Right renal pelvis (tissue), 4 donors: ENCODE measurements at regions not wholly inside any gene's neighbourhood (a gene's known extent, or its start where the extent isn't known, plus 50 kb on each side); places are given as distances from the start of the nearest gene placed in this dataset.
A peak's percentile ranks its signal among the peaks of the same experiment; 100 is the strongest.

Source experiments
- DNase-seq, 4 donors: peaks; one replicate each; pipeline ENCODE4 v3.0.0-alpha.2; 2013; ENCODE audit warnings: low read depth in 4 of 4, low spot score in 3 of 4, missing footprints in 1 of 4

DNA sequence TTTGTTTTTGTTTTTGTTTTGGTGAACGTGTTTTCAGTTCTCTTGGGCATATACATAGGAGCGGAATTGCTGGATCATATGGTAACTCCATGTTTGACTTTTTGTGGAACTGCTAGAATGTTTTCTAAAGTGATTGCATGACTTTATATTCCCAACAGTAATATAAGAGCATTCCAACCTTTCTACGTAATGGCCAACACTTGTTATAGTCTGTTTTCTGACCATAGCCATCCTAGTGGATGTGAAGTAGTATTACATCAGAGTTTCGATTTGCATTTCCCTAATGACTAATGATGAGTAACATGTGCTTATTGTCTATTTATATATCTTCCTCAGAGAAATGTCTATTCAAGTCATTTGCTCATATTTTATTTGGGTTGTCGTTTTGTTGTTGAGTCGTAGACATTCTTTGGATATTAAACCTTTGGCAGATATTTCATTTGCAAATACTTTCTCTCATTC lies 268.7 kb downstream of the AEBP2 start:
- DNase-seq, result no peak

DNA sequence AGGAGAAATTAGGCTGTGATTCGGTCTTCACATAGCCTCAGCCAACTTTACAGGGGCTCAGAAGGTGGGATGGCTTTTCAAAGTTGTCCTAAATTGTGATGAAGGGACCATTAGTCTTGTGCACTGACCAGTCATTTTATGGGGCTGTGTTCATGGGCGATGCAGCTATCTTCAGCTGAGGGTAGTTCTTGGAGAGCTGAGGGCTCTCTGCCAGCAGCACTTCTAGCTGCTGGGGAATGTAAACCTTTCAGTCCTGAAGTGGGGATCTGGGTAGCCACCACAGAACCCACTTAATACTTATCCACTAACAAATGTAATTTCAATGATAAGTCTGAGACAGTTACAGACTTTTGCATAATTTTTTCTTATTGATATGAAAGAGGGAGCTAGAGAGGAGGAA lies 270.6 kb downstream of the AEBP2 start:
- DNase-seq, result no peak

- peak in 2 of 4 donors; percentile 20 to 52 for DNase-seq
These were observed 271.8 kb downstream of the AEBP2 start for GRCh38 chr12:19710811-19711793.

GRCh38 chr12:19712041-19712440 lies 272.7 kb downstream of the AEBP2 start:
- DNase-seq, result no peak

DNA sequence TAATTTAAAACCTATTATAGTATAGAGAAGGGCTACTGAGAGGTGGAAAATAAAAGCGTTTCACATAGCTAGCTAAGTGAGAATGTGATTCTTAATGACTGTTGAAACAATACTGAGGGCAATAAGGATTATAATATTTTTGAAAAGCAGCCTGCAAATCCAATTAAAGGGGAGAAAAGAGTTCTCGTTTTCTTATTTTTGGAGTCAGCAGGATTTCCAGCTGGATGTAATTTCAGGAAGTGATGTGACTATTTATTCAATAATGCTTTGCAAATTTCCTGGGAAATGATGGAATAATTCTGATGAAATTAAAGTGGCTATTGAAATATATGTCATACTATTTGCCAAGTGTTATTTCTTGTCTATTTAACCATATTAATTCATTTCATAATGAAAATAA lies 279.1 kb downstream of the AEBP2 start:
- no peak for DNase-seq

GRCh38 chr12:19719672-19720071 lies 280.4 kb downstream of the AEBP2 start:
- no peak for DNase-seq

DNA sequence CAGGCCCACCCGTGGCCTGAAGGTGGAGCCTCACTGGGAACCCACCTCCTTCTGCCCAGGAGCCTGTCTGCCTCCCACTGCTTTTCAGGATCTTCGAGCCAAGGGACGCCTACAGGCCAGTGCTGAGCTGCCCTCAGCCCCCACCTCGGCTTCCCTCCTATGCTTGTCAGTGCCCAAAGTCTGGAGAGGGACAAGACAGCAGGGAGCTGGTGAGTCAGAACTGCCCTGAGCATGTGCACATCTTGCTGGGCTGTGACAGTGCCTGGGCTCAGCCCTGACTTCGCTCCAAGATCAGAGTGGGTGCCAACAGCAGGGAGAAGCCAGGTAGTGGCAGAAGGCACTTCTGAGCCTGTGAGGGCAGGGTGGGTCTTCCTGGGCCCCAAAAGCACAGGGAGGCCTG lies 286.8 kb downstream of the AEBP2 start:
- DNase-seq, result no peak

DNA sequence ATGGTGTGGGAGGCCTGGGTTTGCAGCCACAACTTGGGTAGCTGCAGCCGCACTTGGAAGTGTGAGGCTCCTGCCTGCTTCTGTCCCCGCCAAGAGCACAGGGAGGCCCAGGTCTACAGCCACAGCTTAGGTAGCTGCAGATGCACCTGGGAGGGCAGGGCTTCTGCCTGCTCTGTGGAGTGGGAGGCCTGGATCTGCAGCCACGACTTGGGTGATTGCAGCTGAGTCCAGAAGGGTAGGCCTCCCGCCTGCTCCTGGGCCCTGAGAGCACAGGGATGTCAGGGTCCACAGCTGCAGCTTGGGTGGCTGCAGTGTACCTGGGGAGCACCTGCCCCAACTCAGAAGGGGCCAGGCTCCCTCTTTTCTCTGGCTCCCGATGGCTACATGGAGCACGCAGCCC lies 287.3 kb downstream of the AEBP2 start:
- DNase-seq, result no peak

GRCh38 chr12:19737019-19737418 lies 297.7 kb downstream of the AEBP2 start:
- no peak for DNase-seq

DNA sequence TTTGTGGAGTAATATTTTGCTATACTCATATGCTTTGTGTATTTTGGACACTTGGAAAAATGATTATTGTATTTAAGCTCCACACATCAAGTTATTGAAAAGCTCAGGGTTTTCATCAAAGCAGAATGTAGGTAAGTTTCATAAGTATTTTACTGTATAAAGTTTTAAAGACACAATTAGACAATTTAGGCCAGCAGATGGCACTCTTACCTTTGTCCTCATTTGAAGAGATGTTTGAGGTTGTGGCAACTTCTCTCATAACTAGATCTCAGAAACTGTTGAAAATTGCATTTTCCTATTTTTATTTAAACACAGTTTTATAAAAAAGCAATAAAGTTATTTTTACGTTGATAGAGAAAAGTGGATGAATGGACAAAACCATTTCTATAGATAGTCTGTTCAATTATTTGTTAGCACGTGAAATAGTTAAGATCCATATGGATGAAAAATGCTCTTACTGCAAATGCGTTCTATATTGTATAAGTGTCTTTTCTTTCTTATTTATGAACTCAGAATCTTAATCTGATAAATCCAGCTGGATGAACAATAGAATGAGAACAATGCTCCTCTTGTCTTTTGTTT lies 300.0 kb downstream of the AEBP2 start:
- peak; percentile 48 to 64 (median 56) for DNase-seq

GRCh38 chr12:19740472-19741131 lies 301.3 kb downstream of the AEBP2 start:
- DNase-seq, result no peak

- no peak for DNase-seq
These were observed 301.8 kb downstream of the AEBP2 start for GRCh38 chr12:19741132-19741489.

DNA sequence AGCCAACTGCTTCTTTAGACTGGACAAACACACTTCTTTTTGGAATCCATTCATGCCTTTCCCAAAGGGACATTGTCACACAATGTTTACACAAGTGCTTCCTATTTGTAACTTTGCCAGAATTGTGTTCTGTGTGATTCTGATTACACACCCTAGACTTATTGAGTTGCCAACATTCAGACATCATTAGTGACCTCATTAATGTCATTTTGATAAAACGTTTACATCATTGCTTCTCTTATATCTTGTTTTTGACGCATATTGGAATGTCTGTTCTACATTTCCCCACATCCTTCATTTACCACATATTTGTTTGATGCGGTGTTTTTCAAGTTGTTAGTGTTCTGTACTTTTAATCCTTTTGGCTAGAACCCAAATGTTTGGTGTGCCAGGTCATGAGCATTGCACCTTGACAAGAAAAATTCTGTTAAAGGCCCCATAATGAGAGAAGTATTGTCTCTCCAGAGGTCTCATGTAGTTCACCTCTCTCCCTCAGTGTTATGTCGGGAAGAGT lies 305.5 kb downstream of the AEBP2 start:
- DNase-seq, result no peak

DNA sequence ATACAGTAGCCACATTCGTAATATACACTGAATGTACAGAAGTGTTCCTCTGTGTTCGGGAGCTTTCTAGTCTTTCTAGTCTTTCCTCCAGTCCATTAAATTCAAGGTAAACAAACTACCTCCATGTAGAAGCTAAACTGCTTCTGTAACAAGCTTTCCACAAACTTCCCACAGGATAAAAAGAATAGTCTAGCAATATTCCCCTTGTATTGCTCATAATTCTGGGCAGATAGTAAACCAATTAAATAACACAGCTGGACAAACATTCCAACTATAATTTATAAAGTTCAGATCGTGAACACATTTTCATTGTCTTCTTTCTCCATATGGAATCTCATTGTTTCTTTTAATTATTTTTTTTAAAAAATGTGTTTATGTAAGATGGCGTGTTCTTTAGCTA lies 307.2 kb downstream of the AEBP2 start:
- no peak for DNase-seq

GRCh38 chr12:19749906-19750574 lies 310.7 kb downstream of the AEBP2 start:
- DNase-seq, result no peak

DNA sequence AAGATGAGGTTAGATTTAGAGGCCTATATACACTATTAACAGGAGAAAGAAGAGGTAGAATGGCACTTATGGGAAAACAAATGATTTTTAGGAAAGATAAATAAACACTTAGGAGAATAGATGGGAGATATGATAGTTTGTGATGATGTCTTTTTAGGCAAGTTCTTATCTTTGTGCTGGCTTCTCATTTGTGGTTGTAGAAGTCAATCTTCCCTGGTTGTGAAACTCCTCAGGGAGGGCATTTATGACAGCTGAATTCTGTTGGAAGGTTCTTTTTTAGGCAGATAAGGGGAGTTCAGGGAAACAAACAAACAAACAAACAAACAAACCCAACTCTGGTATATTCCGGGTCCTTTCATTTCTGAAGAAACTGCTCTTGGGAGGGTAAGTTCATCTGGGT lies 311.8 kb downstream of the AEBP2 start:
- DNase-seq, result no peak

GRCh38 chr12:19752712-19753111 lies 313.4 kb downstream of the AEBP2 start:
- DNase-seq, result no peak

GRCh38 chr12:19755136-19755535 lies 315.8 kb downstream of the AEBP2 start:
- no peak for DNase-seq

GRCh38 chr12:19757317-19757877 lies 318.1 kb downstream of the AEBP2 start:
- no peak for DNase-seq

DNA sequence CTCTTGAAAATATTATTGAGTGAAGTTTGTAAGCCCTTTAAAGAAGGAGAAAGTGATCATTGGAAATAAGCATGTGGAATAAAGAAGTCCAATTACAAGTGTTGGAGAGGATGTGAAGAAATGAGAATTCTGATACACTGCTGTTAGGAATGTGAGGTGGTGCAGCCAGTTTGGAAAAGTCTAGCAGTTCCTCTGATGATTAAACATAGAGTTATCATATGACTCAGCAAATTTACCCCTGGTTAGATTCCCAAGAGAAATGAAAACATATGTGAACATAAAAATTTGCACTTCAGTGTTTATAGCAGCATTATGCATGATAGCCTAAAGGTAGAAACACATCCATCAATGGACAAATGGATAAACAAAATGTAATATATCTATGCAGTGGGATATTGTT lies 319.9 kb downstream of the AEBP2 start:
- DNase-seq, result no peak
